DND-41 (cell line): ENCODE measurements at regions not wholly inside any gene's neighbourhood (a gene's known extent, or its start where the extent isn't known, plus 50 kb on each side); places are given as distances from the start of the nearest gene placed in this dataset.
"Not testable (repeated sequence)": the region's sequence is repeated elsewhere in the genome, so short reads cannot be mapped to it uniquely, and the experiment has no call there.

ENCODE experiments used
- ATAC-seq: fragments of 200-7000 bp; cut with Tn5 transposase; 3 replicates; pipeline ENCODE4 v1.9.1; 2021; ENCODE audit warnings: low read depth; ENCODE audit not compliant: insufficient read depth
- DNase-seq: peaks from one replicate; pipeline ENCODE4 v3.0.0-alpha.2; 2020
- H2AFZ ChIP-seq: 2 replicates; pipeline ENCODE4 v1.6.0; 2012; ENCODE audit warnings: low read depth, low read length
- H3K27ac ChIP-seq: 2 replicates; pipeline ENCODE4 v1.5.1; 2012; ENCODE audit warnings: low read length, inconsistent platforms
- H3K27me3 ChIP-seq: fragments of 200-600 bp; sonication (generic); 2 replicates; pipeline ENCODE4 v1.6.0; 2012; ENCODE audit warnings: low read length, mild to moderate bottlenecking, inconsistent platforms; ENCODE audit not compliant: insufficient read depth, poor library complexity
- H3K36me3 ChIP-seq: 2 replicates; pipeline ENCODE4 v1.5.1; 2012; ENCODE audit warnings: low read length, inconsistent platforms; ENCODE audit not compliant: insufficient read depth
- H3K4me1 ChIP-seq: 2 replicates; pipeline ENCODE4 v1.5.1; 2012; ENCODE audit warnings: mild to moderate bottlenecking, low read length; ENCODE audit not compliant: insufficient read depth
- H3K4me2 ChIP-seq: 2 replicates; pipeline ENCODE4 v1.6.0; 2012; ENCODE audit warnings: mild to moderate bottlenecking, moderate library complexity, low read length, inconsistent platforms; ENCODE audit not compliant: insufficient read depth
- H3K4me3 ChIP-seq, 2 experiments: fragments of 200-600 bp in 1 of 2; shearing (Covaris generic) in 1 of 2; 2 replicates each; pipeline ENCODE4 v1.5.1; 2012 to 2016; ENCODE audit warnings: inconsistent platforms in 2 of 2, low read length in 2 of 2, mild to moderate bottlenecking in 2 of 2, low read depth in 1 of 2, moderate library complexity in 1 of 2
- H3K79me2 ChIP-seq: 2 replicates; pipeline ENCODE4 v1.6.0; 2012; ENCODE audit warnings: low read length, inconsistent platforms; ENCODE audit not compliant: insufficient read depth
- H3K9ac ChIP-seq: 2 replicates; pipeline ENCODE4 v1.6.0; 2012; ENCODE audit warnings: low read depth, mild to moderate bottlenecking, inconsistent platforms, low read length, moderate library complexity
- H3K9me3 ChIP-seq: 2 replicates; pipeline ENCODE4 v1.5.1; 2012; ENCODE audit warnings: low read length, moderate library complexity, mild to moderate bottlenecking, inconsistent platforms; ENCODE audit not compliant: insufficient read depth, severe bottlenecking
- H4K20me1 ChIP-seq: 2 replicates; pipeline ENCODE4 v1.6.0; 2012; ENCODE audit warnings: low read length; ENCODE audit not compliant: insufficient read depth
- CTCF ChIP-seq: IDR thresholded peaks from 2 replicates; pipeline ENCODE4 v1.5.1; 2012; ENCODE audit warnings: borderline replicate concordance, low read length, moderate library complexity, mild to moderate bottlenecking; ENCODE audit not compliant: poor library complexity, severe bottlenecking; ENCODE audit errors: extremely low read depth
- EZH2 ChIP-seq: IDR thresholded peaks from 3 replicates; pipeline ENCODE4 v1.6.1; 2012; ENCODE audit warnings: borderline replicate concordance, low read depth, mild to moderate bottlenecking, moderate library complexity, low read length, inconsistent platforms; ENCODE audit not compliant: severe bottlenecking

DNA sequence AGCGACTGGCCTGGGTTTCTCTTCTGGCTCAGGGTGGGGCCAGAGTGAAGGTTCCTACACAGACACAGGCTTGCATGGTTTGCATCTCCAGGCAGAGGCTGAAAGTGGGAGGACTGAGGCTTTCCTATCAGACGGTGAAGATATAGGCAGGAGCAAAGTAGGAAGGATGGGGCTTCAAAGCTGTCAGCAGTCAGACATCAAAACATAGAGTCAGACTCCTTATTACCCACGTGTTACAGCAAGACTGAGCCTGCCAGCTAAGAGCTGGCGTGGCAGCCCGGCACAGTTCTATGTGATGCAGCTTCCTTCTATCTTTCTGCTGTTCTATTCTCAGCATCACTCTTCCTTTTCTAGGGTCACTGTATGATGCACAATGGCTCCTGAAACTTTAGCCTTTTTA lies 445.1 kb downstream of the DOK5 start:
- H3K4me2 ChIP-seq: no peak overlapping the region
- H3K9ac ChIP-seq: no peak overlapping the region
- no peaks in the 10 kb centered on the region for H4K20me1 ChIP-seq
- no peak for DNase-seq
- H3K4me1 ChIP-seq: no peaks in the 10 kb centered on the region
- no peaks in the 10 kb centered on the region for H3K9me3 ChIP-seq
- H3K79me2 ChIP-seq: no peaks in the 10 kb centered on the region
- H3K27ac ChIP-seq: no peak overlapping the region
- ATAC-seq: no peak
- TF ChIP-seq CTCF: no peak
- TF ChIP-seq EZH2: no peak
- no peak overlapping the region for H3K4me3 ChIP-seq
- no peaks in the 10 kb centered on the region for H3K27me3 ChIP-seq
- H2AFZ ChIP-seq: no peak overlapping the region
- no peaks in the 10 kb centered on the region for H3K36me3 ChIP-seq

GRCh38 chr20:54918993-54919392 lies 443.6 kb downstream of the DOK5 start:
- H3K4me1 ChIP-seq, H3K9ac ChIP-seq, H3K79me2 ChIP-seq, H3K4me3 ChIP-seq, H4K20me1 ChIP-seq, H3K36me3 ChIP-seq, H3K4me2 ChIP-seq, DNase-seq, H3K27me3 ChIP-seq, H2AFZ ChIP-seq, H3K27ac ChIP-seq, ATAC-seq, H3K9me3 ChIP-seq: not testable (repeated sequence)

- H3K79me2 ChIP-seq: no peaks in the 10 kb centered on the region
- no peaks in the 10 kb centered on the region for H3K36me3 ChIP-seq
- no peaks in the 10 kb centered on the region for H4K20me1 ChIP-seq
- no peak overlapping the region for H2AFZ ChIP-seq
- H3K9me3 ChIP-seq: no peaks in the 10 kb centered on the region
- no peaks in the 10 kb centered on the region for H3K27me3 ChIP-seq
- no peak overlapping the region for H3K9ac ChIP-seq
- H3K4me3 ChIP-seq: no peak overlapping the region
- no peak overlapping the region for H3K4me2 ChIP-seq
- ATAC-seq (no peak), DNase-seq (no peak)
- H3K27ac ChIP-seq: no peak overlapping the region
- TF ChIP-seq CTCF (no peak), EZH2 (no peak)
- no peaks in the 10 kb centered on the region for H3K4me1 ChIP-seq
Observed at GRCh38 chr20:54914995-54915394, 439.6 kb downstream of the DOK5 start.

- ATAC-seq: no peak
- TF ChIP-seq CTCF (no peak), EZH2 (no peak)
- Histone ChIP-seq H3K79me2 (no peaks in the 10 kb centered on the region), H2AFZ (no peak overlapping the region), H4K20me1 (no peaks in the 10 kb centered on the region), H3K4me1 (no peaks in the 10 kb centered on the region), H3K27ac (no peak overlapping the region), H3K4me2 (no peak overlapping the region), H3K9ac (no peak overlapping the region), H3K9me3 (no peaks in the 10 kb centered on the region), H3K27me3 (no peaks in the 10 kb centered on the region), H3K36me3 (no peaks in the 10 kb centered on the region), H3K4me3 (no peak overlapping the region)
- no peak for DNase-seq
Observed at GRCh38 chr20:54909702-54910101, 434.3 kb downstream of the DOK5 start.

DNA sequence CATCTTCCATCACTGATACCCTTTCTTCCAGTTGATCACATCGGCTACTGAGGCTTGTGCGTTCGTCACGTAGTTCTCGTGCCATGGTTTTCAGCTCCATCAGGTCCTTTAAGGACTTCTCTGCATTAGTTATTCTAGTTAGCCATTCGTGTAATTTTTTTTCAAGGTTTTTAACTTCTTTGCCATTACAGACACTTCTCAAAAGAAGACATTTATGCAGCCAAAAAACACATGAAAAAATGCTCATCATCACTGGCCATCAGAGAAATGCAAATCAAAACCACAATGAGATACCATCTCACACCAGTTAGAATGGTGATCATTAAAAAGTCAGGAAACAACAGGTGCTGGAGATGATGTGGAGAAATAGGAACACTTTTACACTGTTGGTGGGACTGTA lies 430.7 kb downstream of the DOK5 start:
- not testable (repeated sequence) for H3K27me3 ChIP-seq, H3K4me3 ChIP-seq, H3K36me3 ChIP-seq, H3K9ac ChIP-seq, H3K4me2 ChIP-seq, H2AFZ ChIP-seq, H3K9me3 ChIP-seq, H3K4me1 ChIP-seq, H4K20me1 ChIP-seq, H3K27ac ChIP-seq, H3K79me2 ChIP-seq, ATAC-seq, DNase-seq
